Ishikawa (cell line): ENCODE measurements at regions not wholly inside any gene's neighbourhood (a gene's known extent, or its start where the extent isn't known, plus 50 kb on each side); places are given as distances from the start of the nearest gene placed in this dataset.

ENCODE experiments used
- CEBPB ChIP-seq: IDR thresholded peaks from 2 replicates; pipeline ENCODE4 v1.6.1; 2012
- CREB1 ChIP-seq: IDR thresholded peaks from 2 replicates; pipeline ENCODE4 v1.6.1; 2012; ENCODE audit warnings: low read depth
- EGR1 ChIP-seq: IDR thresholded peaks from 2 replicates; pipeline ENCODE4 v1.6.1; 2012
- EP300 ChIP-seq: IDR thresholded peaks from 2 replicates; pipeline ENCODE4 v1.6.1; 2012; ENCODE audit warnings: borderline replicate concordance
- FOXM1 ChIP-seq: IDR thresholded peaks from 2 replicates; pipeline ENCODE4 v1.6.1; 2012; ENCODE audit warnings: low read depth, borderline replicate concordance
- MAX ChIP-seq: IDR thresholded peaks from 2 replicates; pipeline ENCODE4 v1.6.1; 2012
- NFIC ChIP-seq: IDR thresholded peaks from 2 replicates; pipeline ENCODE4 v1.6.1; 2012
- RAD21 ChIP-seq: IDR thresholded peaks from 2 replicates; pipeline ENCODE4 v1.6.1; 2012; ENCODE audit warnings: low read depth
- REST ChIP-seq: IDR thresholded peaks from 2 replicates; pipeline ENCODE4 v1.6.1; 2012; ENCODE audit warnings: low read depth, mild to moderate bottlenecking
- TAF1 ChIP-seq: IDR thresholded peaks from 2 replicates; pipeline ENCODE4 v1.6.1; 2012; ENCODE audit warnings: low read depth, mild to moderate bottlenecking
- TCF12 ChIP-seq: IDR thresholded peaks from 2 replicates; pipeline ENCODE4 v1.6.1; 2012; ENCODE audit warnings: low read depth
- TEAD4 ChIP-seq: IDR thresholded peaks from 2 replicates; pipeline ENCODE4 v1.6.1; 2012
- USF1 ChIP-seq: IDR thresholded peaks from 2 replicates; pipeline ENCODE4 v1.6.1; 2012
- YY1 ChIP-seq: IDR thresholded peaks from 2 replicates; pipeline ENCODE4 v1.6.1; 2012; ENCODE audit warnings: low read depth
- ZBTB7A ChIP-seq: IDR thresholded peaks from 2 replicates; pipeline ENCODE4 v1.6.1; 2012; ENCODE audit warnings: low read depth

- TF ChIP-seq FOXM1 (no peak), CEBPB (no peak), CREB1 (no peak), NFIC (no peak), TEAD4 (no peak), TCF12 (no peak)
Observed at GRCh38 chr2:35184471-35184870, 1171.1 kb upstream of the CRIM1 start.

- TF ChIP-seq CEBPB: no peak
Observed at GRCh38 chr2:35174845-35175244, 1180.7 kb upstream of the CRIM1 start.

- TF ChIP-seq RAD21 (no peak), EGR1 (no peak), TCF12 (no peak), REST (no peak), EP300 (no peak), YY1 (no peak), FOXM1 (no peak), CEBPB (no peak), TEAD4 (no peak), ZBTB7A (no peak), USF1 (no peak), TAF1 (no peak), MAX (no peak), NFIC (no peak)
Observed at GRCh38 chr2:35172687-35173086, 1182.9 kb upstream of the CRIM1 start.

GRCh38 chr2:35168351-35168750, 1187.2 kb upstream of the CRIM1 start:
- TF ChIP-seq TAF1: no peak
- TF ChIP-seq RAD21: peak; percentile 37

GRCh38 chr2:35163948-35164347, 1191.6 kb upstream of the CRIM1 start:
- TF ChIP-seq USF1: no peak
- no peak for TF ChIP-seq FOXM1
- no peak for TF ChIP-seq REST

GRCh38 chr2:35160871-35161270, 1194.7 kb upstream of the CRIM1 start:
- TF ChIP-seq MAX (no peak), FOXM1 (no peak), CREB1 (no peak), EP300 (no peak), NFIC (no peak), TEAD4 (no peak), TAF1 (no peak), ZBTB7A (no peak), EGR1 (no peak), YY1 (no peak), TCF12 (no peak), REST (no peak), USF1 (no peak), CEBPB (no peak), RAD21 (no peak)
